ENCODE measurements at regions not wholly inside any gene's neighbourhood (a gene's known extent, or its start where the extent isn't known, plus 50 kb on each side); places are given as distances from the start of the nearest gene placed in this dataset.

DNA sequence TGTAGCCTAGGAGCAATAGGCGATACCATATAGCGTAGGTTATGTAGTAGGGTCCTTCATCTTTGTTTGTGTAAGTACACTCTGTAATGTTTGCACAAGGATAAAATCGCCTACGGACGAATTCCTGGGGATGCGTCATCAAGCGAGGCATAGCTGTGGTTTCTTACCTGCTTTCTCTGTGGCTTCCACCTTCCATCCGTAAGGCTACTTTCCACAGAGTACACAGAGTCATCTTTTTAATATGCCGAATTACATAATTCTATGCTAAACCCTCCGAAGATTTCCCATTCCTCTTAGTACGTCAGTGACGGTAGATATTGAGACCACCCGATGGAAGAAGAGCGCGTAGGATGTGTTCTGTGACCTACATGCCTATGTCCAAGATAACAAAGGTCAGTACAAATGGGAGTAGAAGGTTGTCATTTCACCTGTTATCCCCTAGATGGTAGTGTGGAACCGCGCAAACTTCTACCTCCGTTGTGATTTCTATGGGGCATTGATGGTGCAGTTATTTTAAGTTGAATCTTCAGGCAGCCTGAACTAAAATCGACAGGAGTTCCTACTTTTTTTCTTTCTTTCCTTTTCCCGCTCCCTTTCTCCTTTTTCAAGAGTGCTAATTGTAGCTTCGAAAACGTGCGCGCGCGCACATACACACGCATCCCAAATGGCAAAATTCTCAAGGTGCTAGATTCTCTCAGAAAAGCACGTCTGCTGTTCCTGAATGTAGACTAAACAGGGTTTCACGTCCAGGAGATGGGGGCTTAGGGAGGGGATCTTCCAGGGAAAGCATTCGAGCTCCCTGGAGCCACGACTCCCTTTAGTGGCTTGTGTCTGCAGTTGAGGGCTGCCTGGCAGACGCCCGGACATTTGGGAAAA, 111.7 kb upstream of the MBL2 start:
- H3K27me3 ChIP-seq (ENCODE audit: insufficient read depth, low read length, poor library complexity) = no peaks in the 10 kb centered on the region
- no peak for TF ChIP-seq EZH2 (IDR thresholded peaks at IDR 0.05; ENCODE audit: borderline replicate concordance, low read depth, low read length, severe bottlenecking)
- TF ChIP-seq, protein P1, sequence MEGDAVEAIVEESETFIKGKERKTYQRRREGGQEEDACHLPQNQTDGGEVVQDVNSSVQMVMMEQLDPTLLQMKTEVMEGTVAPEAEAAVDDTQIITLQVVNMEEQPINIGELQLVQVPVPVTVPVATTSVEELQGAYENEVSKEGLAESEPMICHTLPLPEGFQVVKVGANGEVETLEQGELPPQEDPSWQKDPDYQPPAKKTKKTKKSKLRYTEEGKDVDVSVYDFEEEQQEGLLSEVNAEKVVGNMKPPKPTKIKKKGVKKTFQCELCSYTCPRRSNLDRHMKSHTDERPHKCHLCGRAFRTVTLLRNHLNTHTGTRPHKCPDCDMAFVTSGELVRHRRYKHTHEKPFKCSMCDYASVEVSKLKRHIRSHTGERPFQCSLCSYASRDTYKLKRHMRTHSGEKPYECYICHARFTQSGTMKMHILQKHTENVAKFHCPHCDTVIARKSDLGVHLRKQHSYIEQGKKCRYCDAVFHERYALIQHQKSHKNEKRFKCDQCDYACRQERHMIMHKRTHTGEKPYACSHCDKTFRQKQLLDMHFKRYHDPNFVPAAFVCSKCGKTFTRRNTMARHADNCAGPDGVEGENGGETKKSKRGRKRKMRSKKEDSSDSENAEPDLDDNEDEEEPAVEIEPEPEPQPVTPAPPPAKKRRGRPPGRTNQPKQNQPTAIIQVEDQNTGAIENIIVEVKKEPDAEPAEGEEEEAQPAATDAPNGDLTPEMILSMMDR (IDR thresholded peaks at IDR 0.05; ENCODE audit: borderline replicate concordance, extremely low read depth, low read length, poor library complexity, severe bottlenecking) = peak; percentile 60
- no peak overlapping the region for H3K9ac ChIP-seq (ENCODE audit: low read depth, low read length)
- no peak overlapping the region for H3K4me3 ChIP-seq (ENCODE audit: low read depth in 1 of 2, low read length in 2 of 2)
- no peaks in the 10 kb centered on the region for H3K9me3 ChIP-seq (ENCODE audit: insufficient read depth, low read length, severe bottlenecking)
- ATAC-seq (ENCODE audit: insufficient read depth, low read depth) (peak; percentile 55; the same call in 1 of the 3 replicates), DNase-seq (peak; percentile 10)
- no peak overlapping the region for H3K27ac ChIP-seq (ENCODE audit: low read length)
- H2AFZ ChIP-seq (ENCODE audit: low read depth, low read length) = no peak overlapping the region
- H3K79me2 ChIP-seq (ENCODE audit: insufficient read depth, low read length) = no peaks in the 10 kb centered on the region
- no peaks in the 10 kb centered on the region for H3K36me3 ChIP-seq (ENCODE audit: insufficient read depth, low read length)
- H3K4me2 ChIP-seq (ENCODE audit: insufficient read depth, low read length) = no peak overlapping the region
- H4K20me1 ChIP-seq (ENCODE audit: insufficient read depth, low read length) = no peaks in the 10 kb centered on the region
- no peaks in the 10 kb centered on the region for H3K4me1 ChIP-seq (ENCODE audit: insufficient read depth, low read length)

DNA sequence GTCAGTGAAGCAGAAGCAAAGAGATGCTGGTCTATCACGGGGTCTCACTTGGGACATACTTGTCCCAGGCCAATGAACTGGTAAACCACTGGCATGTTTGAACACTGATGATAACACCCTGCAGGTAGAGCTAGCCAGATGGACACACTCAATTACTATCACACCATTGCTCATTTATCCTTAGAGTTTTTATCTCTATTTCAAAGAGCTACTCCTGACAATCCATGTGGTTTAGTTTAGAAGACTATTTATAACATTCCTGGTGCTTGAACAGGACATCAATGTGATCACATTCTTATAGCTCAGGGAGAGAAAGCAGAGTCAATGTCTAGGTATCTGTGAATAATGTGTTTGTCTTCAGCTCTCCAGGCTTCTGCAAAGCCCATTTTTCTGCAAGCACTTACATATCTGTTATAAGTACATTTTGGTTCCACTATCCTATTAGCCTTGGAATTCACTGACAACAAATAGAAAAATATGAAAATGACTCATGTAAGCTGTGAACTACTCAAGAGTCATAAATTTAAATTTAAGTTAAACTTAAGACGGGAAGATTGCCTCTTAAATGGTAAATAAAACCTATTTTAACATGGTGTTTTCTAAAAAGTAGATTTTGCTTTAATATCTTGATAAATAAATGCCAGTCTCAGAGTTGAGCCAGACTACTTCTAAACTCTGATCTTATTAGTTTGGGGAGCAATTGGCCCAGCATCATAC, 106.7 kb upstream of the MBL2 start:
- no peak for DNase-seq
- Histone ChIP-seq H3K4me3 (ENCODE audit: low read depth in 1 of 2, low read length in 2 of 2) (no peak overlapping the region), H3K27me3 (ENCODE audit: insufficient read depth, low read length, poor library complexity) (no peaks in the 10 kb centered on the region), H3K79me2 (ENCODE audit: insufficient read depth, low read length) (no peaks in the 10 kb centered on the region), H4K20me1 (ENCODE audit: insufficient read depth, low read length) (no peaks in the 10 kb centered on the region), H3K9ac (ENCODE audit: low read depth, low read length) (no peak overlapping the region), H3K27ac (ENCODE audit: low read length) (no peak overlapping the region), H2AFZ (ENCODE audit: low read depth, low read length) (no peak overlapping the region), H3K4me2 (ENCODE audit: insufficient read depth, low read length) (no peak overlapping the region), H3K4me1 (ENCODE audit: insufficient read depth, low read length) (no peaks in the 10 kb centered on the region), H3K36me3 (ENCODE audit: insufficient read depth, low read length) (no peaks in the 10 kb centered on the region), H3K9me3 (ENCODE audit: insufficient read depth, low read length, severe bottlenecking) (no peaks in the 10 kb centered on the region)
- TF ChIP-seq, protein P1 (IDR thresholded peaks at IDR 0.05; ENCODE audit: borderline replicate concordance, extremely low read depth, low read length, poor library complexity, severe bottlenecking) = no peak
- no peak for TF ChIP-seq EZH2 (IDR thresholded peaks at IDR 0.05; ENCODE audit: borderline replicate concordance, low read depth, low read length, severe bottlenecking)
- no peak for ATAC-seq (ENCODE audit: insufficient read depth, low read depth)

DNA sequence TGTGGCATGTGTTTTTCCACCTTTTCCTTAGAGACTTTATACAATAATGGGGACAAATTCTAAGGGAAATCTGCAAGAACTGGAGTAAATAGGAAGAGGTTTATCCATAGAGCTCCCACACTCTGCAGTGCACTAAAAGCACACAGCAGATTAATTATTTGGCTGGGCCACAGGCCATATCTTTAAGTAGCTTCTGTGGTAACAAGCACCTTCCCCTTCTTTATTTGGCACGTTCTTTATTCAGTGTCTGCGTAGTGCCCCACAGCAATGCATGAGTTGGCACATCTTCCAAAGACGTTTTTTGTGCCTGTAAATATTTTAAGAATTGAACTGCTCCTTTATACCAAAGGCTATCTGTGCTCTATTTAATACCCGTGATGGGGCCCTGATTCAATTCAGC, 104.9 kb upstream of the MBL2 start:
- no peaks in the 10 kb centered on the region for H3K79me2 ChIP-seq (ENCODE audit: insufficient read depth, low read length)
- TF ChIP-seq EZH2 (IDR thresholded peaks at IDR 0.05; ENCODE audit: borderline replicate concordance, low read depth, low read length, severe bottlenecking) = no peak
- TF ChIP-seq, protein P1 (IDR thresholded peaks at IDR 0.05; ENCODE audit: borderline replicate concordance, extremely low read depth, low read length, poor library complexity, severe bottlenecking) = no peak
- H4K20me1 ChIP-seq (ENCODE audit: insufficient read depth, low read length) = no peaks in the 10 kb centered on the region
- H3K9me3 ChIP-seq (ENCODE audit: insufficient read depth, low read length, severe bottlenecking) = no peaks in the 10 kb centered on the region
- DNase-seq (no peak), ATAC-seq (ENCODE audit: insufficient read depth, low read depth) (no peak)
- H3K4me2 ChIP-seq (ENCODE audit: insufficient read depth, low read length) = no peak overlapping the region
- no peak overlapping the region for H3K4me3 ChIP-seq (ENCODE audit: low read depth in 1 of 2, low read length in 2 of 2)
- H3K4me1 ChIP-seq (ENCODE audit: insufficient read depth, low read length) = no peaks in the 10 kb centered on the region
- H2AFZ ChIP-seq (ENCODE audit: low read depth, low read length) = no peak overlapping the region
- H3K27ac ChIP-seq (ENCODE audit: low read length) = no peak overlapping the region
- H3K9ac ChIP-seq (ENCODE audit: low read depth, low read length) = no peak overlapping the region
- no peaks in the 10 kb centered on the region for H3K36me3 ChIP-seq (ENCODE audit: insufficient read depth, low read length)
- no peaks in the 10 kb centered on the region for H3K27me3 ChIP-seq (ENCODE audit: insufficient read depth, low read length, poor library complexity)
